WERI-Rb-1 (cell line): ENCODE measurements at regions not wholly inside any gene's neighbourhood (a gene's known extent, or its start where the extent isn't known, plus 50 kb on each side); places are given as distances from the start of the nearest gene placed in this dataset.

Experiments used
- DNase-seq: peaks from one replicate; pipeline ENCODE4 v3.0.0-alpha.2; 2020
- H3K27ac ChIP-seq: fragments of 250-450 bp; sonication (Bioruptor Pico); 2 replicates; pipeline ENCODE4 v1.5.1; 2020; ENCODE audit warnings: mild to moderate bottlenecking, moderate library complexity
- H3K27me3 ChIP-seq: fragments of 250-450 bp; sonication (Bioruptor Pico); 2 replicates; pipeline ENCODE4 v1.5.1; 2021; ENCODE audit warnings: mild to moderate bottlenecking, low read depth, moderate library complexity; ENCODE audit not compliant: insufficient read depth, severe bottlenecking
- H3K36me3 ChIP-seq: fragments of 250-450 bp; sonication (Bioruptor Pico); 2 replicates; pipeline ENCODE4 v1.5.1; 2020; ENCODE audit warnings: mild to moderate bottlenecking, moderate library complexity
- H3K4me3 ChIP-seq: 2 replicates; pipeline ENCODE4 v1.5.1; 2011; ENCODE audit warnings: low read depth, mild to moderate bottlenecking, control low read depth, low read length
- H3K9me3 ChIP-seq: fragments of 250-450 bp; sonication (Bioruptor Pico); 2 replicates; pipeline ENCODE4 v1.5.1; 2021; ENCODE audit warnings: mild to moderate bottlenecking, moderate library complexity; ENCODE audit not compliant: severe bottlenecking
- TF ChIP-seq, protein P1 (sequence below): IDR thresholded peaks from 2 replicates; pipeline ENCODE4 v1.5.1; 2011; ENCODE audit warnings: low read depth, mild to moderate bottlenecking, control low read depth, inconsistent platforms, low read length

DNA sequence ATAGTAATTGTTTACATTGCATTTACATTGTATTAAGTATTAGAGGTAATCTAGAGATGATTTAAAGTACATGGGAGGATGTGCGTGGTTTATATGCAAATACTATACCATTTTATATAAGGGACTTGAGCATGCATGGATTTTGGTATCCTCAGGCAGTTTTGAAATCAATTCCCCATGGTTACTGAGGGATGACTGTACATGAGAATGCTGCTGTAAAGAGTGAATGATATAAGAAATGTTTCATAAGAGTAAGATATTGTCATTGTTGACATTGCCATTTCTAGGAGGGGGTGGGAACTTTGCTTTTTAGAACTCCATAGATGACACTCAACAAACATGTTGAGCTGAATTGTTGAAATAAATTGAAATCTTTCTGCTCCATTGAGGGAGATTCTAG, 185.0 kb downstream of the SEMA6A start:
- no peaks in the 10 kb centered on the region for H3K27me3 ChIP-seq
- no peaks in the 10 kb centered on the region for H3K36me3 ChIP-seq
- H3K4me3 ChIP-seq: no peak overlapping the region
- TF ChIP-seq, protein P1, sequence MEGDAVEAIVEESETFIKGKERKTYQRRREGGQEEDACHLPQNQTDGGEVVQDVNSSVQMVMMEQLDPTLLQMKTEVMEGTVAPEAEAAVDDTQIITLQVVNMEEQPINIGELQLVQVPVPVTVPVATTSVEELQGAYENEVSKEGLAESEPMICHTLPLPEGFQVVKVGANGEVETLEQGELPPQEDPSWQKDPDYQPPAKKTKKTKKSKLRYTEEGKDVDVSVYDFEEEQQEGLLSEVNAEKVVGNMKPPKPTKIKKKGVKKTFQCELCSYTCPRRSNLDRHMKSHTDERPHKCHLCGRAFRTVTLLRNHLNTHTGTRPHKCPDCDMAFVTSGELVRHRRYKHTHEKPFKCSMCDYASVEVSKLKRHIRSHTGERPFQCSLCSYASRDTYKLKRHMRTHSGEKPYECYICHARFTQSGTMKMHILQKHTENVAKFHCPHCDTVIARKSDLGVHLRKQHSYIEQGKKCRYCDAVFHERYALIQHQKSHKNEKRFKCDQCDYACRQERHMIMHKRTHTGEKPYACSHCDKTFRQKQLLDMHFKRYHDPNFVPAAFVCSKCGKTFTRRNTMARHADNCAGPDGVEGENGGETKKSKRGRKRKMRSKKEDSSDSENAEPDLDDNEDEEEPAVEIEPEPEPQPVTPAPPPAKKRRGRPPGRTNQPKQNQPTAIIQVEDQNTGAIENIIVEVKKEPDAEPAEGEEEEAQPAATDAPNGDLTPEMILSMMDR: no peak
- no peak for DNase-seq
- no peak overlapping the region for H3K27ac ChIP-seq
- H3K9me3 ChIP-seq: no peaks in the 10 kb centered on the region

DNA sequence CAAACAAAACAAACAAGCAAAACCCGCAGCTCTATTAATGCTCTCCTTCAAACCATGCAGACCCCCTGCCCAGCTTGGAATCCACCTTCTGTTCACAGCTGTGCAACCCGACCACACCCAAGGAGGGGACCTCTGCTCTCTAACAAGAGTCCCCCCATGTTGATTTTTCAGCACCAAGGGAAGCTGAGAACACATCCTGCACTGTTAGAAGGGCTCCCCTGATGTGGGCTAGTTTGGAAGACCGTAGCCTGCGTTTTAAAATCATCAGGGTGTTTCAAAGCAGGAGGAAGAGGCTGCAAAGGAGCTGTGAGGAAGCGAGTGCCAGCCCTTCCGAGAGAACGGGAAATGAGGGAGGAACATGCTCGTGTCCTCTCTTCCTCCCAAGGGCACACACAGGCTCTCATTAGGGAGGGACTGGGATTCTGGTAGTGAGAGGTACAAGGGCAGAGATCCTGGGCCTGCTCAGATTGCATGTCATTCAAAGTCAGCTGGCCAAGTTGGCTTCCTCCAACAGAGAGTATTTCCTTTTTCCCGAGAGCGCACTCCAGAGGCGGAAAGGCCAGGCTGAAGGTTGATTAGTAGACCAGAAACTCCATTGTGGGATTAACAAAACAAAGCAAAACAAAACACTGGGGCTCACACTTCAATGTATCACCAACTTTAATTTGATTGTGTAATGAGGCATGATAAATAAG, 185.9 kb downstream of the SEMA6A start:
- no peak for DNase-seq
- Histone ChIP-seq H3K27ac (no peak overlapping the region), H3K36me3 (no peaks in the 10 kb centered on the region), H3K27me3 (no peaks in the 10 kb centered on the region), H3K4me3 (no peak overlapping the region), H3K9me3 (no peaks in the 10 kb centered on the region)
- TF ChIP-seq, protein P1: no peak

DNA sequence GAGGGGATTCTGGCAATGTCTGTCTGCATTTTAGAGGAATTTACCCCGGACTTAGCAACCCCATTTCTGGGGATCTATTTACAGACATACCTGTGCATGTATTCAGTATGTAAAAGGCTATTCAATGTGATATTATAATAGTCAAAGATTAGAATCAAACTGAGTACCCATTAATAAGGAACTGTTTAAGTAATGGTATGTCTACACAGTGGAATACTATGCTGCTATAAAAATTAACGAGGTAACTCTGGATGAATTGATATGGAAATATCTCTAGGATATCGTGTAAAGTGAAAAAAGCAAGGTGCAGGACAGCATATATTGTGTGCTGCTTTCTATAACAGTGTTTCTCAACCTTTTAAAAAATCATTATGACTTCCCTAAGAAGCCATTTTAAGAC, 186.9 kb downstream of the SEMA6A start:
- DNase-seq: no peak
- TF ChIP-seq, protein P1: no peak
- Histone ChIP-seq H3K27me3 (no peaks in the 10 kb centered on the region), H3K27ac (no peak overlapping the region), H3K4me3 (no peak overlapping the region), H3K9me3 (no peaks in the 10 kb centered on the region), H3K36me3 (no peaks in the 10 kb centered on the region)

DNA sequence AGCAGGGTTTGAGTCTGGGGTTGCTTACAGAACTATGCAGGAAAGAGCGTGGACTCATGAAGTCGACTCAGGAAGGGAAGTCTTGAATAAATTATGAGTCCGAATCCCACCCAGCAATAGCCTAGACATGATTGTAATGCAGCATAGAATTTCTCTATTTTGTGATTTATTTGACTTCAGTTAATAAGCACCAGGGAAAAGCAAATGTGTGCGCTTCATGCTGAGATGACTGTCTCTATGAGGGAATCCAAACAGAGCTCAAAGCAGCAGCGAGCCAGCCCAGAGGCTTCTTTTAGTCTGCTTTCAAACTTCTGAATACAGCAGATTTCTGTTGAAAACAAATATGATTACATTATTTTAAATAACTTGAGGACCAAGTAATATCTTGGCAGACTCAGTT, 188.0 kb downstream of the SEMA6A start:
- TF ChIP-seq, protein P1: no peak
- no peaks in the 10 kb centered on the region for H3K9me3 ChIP-seq
- no peak for DNase-seq
- H3K27me3 ChIP-seq: no peaks in the 10 kb centered on the region
- no peak overlapping the region for H3K4me3 ChIP-seq
- H3K36me3 ChIP-seq: no peaks in the 10 kb centered on the region
- no peak overlapping the region for H3K27ac ChIP-seq

DNA sequence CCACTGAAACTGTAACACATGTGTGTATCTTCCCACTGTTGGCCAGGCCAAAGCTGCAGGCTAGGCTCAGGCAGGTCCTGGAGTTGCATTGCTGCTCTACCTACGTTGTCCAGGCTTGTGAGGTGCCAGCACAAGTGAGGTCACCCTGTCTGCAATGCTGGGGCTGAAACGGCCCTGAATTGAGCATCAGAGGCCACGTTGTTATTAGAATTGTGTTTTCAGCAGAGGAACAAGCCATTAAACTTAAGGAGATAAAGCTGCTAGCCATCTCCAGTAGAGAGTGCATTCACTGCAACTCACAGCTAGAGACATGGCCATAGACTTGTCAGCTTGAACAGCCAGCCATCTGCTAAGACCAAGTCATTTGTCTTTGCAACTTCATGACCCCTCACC, 191.8 kb downstream of the SEMA6A start:
- TF ChIP-seq, protein P1: no peak
- DNase-seq: no peak
- Histone ChIP-seq H3K27me3 (no peaks in the 10 kb centered on the region), H3K9me3 (no peaks in the 10 kb centered on the region), H3K36me3 (no peaks in the 10 kb centered on the region), H3K27ac (no peak overlapping the region), H3K4me3 (no peak overlapping the region)
